OCI-M1 (cell line): ENCODE measurements at regions not wholly inside any gene's neighbourhood (a gene's known extent, or its start where the extent isn't known, plus 50 kb on each side); places are given as distances from the start of the nearest gene placed in this dataset.

Experiments used
- DNase-seq: peaks from one replicate; lab custom pipeline; 2025; lab: John Stamatoyannopoulos, UW

DNA sequence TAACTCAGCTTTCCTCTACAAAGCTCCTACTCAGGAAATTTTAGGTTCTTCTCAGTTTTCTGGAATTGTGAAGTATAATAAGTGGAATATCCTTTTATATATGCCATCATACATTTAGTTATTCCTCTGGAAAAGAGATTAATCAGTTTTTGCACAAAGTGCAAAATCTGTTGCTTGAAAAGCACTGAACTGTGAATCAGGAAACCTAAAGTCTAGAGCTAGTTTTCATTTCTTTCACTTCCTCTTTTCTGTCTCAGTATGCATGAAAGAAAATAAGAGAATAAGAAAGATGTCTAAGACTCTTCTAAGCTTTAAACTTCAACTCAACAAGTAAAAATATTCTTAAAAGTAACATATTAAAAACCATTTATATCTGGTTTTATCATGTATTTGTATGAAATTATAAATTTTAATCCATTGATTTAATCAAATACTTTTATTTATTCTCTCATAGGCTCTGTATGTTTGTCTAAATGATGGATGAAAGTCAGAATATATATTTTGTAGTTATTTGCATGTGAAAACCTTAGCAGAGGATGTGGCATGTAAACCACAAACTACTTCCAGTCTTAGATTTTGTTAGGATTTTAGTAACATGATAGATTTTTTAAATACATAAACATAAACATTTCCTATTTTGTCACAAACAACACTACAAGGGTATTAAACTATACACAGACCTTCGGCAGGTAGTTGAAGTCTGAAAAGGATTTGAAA is 1073.0 kb downstream of the XPNPEP1 start:
- peak; percentile 52 for DNase-seq

DNA sequence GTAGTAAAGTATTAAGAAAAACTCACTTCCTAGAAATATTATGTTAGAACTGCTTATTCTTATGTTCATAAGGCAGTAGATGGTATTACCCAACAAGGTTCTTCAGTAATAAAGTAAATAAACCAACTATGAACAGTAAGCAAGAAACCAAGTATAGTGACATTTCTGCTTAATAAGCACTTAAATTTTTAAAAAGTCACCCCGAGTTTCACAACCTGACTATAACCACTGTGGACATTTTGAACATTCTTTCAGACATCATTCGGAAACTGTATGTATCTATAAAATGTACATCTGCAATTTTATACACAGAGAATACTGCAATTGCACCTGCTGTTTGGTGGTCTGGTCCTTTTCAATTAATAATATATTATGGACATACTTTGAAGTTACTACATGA is 1073.6 kb downstream of the XPNPEP1 start:
- DNase-seq = no peak

DNA sequence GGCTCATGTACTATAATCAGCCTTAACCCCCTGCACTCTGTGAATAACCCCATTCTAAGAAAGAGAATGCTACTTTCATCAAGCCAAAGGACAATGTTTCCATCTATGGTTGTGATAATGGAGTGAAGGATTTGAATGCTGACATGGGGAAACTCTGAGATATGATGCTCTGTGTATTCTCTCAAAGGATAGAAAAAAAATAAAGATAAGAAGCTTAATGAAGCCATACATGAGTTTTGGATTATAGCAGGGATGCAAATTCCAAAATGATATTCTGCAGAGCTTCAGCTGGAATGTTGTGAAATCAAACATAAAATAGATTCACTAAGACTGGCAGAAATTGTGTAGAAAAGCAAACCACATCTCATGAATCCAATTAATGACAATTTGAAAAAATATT is 1074.1 kb downstream of the XPNPEP1 start:
- DNase-seq = no peak

DNA sequence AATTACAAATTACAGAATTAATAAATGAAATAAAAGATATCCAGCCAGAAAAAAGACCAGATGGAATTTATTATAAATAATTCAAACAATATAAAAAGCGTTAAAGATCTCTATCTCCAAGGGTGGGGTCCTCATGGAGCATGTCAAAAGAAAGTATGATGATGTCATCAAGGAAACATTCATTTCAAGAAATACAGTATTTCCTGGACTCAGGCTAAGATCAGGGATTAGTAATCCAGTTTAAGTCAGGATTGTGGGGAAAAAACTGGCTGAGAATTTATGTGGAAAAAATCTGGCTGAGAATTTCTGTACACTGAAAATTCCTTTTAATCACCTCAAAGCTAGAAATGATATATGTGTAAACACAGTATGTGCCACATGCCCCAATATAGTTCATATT is 1075.3 kb downstream of the XPNPEP1 start:
- no peak for DNase-seq

DNA sequence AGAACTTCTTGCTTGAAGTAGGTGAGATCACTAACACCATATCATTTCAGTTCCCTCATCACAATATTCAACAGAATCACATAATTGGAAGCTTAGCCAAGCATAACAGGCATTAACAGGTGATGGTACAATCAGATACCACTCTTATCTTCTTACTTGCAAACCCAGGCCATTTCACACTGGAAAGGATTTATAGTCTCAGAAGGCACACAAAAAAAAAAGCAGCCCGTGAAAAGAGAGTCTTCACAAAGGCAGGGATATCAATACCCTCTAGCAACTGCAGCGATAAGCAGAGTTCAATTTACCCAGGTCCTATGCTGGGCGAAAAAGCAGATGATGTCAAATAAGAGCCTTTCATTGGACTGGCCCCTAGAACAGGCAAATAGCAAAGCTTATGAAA is 1082.4 kb downstream of the XPNPEP1 start:
- DNase-seq = no peak

DNA sequence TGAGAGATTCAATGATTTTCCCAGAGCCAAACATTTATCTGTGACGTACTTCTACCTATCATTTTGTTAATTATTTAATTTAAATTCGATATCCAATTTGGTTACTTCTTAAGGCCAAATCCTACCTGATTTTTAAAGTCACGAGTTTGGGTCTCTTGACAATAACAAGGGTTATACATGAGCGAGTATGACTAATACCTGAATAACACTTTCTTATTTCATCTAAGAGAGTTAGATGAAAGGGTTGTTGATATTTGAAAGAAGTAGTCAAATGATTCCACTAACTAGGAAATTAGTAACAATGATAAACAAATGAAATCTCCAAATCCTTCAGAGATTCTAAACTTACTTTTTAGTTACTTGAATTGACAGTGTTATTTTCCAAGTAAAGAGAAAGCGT is 1086.9 kb downstream of the XPNPEP1 start:
- DNase-seq = no peak

DNA sequence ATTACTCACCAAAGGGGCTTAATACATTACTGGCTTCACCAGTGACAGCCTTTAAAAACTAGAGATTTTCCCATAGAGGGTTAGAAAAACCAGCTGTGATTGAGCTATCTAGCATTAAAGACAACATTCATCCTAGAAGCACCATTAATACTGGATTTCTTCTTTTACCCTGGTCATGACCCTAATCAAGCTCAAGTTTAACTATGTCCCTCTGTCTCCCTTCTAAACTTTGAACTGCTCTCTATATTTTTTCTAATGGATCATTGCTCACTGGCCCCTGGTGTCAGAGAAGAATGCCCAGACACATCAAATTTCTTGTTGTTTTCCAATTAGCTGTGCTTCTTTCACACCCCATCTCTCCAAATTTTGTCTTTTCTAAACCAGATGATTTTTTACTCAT is 1101.3 kb downstream of the XPNPEP1 start:
- no peak for DNase-seq

DNA sequence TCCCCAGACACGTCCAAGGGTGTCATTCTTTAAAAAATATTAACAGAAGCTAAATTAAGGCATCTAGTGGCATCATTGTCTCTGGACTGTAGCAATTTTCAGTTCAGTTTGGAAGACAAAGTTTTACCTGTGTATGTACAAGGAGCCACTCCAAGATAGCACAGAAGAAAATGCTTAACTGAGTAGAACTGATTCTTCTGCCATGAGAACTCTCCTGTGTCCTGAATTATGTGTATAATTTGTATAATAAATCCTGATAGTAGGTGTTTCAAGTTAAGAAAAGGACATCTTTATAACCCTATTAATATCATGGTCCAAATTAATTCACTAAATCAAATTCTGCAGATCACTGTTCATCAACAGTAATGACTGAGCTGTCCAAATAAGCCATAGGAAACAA is 1104.0 kb downstream of the XPNPEP1 start:
- no peak for DNase-seq

DNA sequence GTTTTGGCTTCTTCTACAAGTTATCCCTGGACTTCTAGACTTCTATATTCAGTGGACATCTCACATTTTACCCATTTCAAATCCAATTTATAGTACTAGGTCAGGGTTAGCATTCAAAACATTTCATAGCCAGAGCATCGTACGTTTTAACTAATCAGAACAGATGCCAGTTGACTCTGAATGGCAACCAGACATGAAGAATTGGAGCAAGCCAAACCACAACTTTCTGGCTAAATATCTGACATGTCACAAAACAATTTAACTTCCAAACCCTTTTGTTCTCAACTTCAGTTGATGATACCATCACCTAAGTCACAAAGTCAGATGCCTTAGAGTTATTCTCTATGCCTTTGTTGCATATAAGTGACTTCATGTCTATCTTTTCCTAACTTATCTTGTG is 1105.7 kb downstream of the XPNPEP1 start:
- no peak for DNase-seq

DNA sequence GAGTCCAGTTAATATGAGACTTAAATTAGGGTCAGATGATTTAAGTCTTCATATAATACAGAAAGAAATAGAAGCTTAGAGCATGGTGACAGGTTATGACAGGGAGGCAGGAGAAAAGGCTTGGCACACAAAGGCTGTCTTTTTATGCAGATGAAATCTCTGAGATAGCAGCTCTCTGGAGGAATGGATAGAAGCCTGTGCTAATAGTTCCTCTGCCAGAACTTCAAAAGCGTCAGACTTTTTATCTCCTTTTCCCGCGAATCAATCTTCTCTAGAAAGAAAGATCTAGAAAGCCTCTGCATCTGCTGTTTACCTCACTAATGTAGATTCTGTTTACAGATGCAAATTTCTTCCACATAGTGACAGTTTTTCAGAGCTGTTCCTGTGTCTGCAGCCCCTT is 1106.2 kb downstream of the XPNPEP1 start:
- no peak for DNase-seq

DNA sequence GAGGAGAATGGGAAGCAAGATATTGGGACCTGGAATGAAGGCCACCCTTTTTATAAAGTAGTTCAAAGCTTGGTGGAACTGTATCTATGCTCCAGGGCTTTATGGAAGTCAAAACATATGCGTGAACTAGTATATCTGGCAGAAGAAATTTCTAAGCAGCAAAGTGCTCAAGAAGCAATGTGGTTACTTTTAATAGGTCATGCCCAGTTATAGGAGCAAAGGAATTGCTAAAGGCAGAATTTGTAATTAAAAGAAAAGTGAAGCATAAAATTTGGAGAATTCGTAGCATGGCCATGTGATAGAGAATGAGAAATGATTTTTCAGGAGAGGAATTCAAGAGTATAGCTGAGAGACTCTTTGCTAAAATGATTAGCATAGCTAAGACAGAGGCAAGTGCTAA is 1110.4 kb downstream of the XPNPEP1 start:
- DNase-seq = no peak

DNA sequence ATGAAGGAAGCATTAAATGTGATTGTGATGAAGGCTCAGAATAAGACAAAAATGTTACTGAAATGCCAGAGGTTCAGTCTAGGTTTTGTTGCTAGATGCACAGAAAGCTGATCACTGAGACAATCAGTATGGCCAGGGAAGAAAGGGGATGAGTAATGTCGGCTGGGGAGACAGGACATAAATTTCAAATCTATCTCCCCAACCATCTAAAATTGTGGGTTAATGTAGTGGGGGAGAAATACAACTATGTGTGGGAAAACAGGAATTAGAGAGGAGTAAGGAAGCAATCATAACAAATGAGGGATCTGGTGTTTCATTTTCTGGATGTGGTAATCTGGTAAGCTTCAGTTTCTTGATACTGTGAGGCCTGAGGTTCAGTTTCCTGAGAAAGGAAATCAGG is 1111.0 kb downstream of the XPNPEP1 start:
- DNase-seq = no peak

DNA sequence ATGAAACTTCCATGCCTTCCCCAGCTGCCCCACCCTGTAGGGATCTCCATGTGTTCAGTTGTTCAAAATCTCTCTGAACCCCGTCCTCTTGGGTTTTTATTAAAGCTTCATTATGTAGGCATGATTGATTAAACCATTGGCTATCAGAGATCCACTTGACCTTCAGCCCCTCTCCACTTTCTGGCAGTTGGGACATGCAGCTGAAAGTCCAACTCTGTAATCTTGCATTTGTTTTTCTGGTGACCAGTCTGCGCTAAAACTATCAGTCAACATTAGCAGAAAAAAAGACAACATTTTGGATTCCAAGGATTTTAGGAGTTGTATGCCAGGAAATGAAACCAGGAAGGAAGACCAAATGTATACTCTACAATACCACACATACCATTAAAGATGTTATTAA is 1115.1 kb downstream of the XPNPEP1 start:
- DNase-seq = no peak

DNA sequence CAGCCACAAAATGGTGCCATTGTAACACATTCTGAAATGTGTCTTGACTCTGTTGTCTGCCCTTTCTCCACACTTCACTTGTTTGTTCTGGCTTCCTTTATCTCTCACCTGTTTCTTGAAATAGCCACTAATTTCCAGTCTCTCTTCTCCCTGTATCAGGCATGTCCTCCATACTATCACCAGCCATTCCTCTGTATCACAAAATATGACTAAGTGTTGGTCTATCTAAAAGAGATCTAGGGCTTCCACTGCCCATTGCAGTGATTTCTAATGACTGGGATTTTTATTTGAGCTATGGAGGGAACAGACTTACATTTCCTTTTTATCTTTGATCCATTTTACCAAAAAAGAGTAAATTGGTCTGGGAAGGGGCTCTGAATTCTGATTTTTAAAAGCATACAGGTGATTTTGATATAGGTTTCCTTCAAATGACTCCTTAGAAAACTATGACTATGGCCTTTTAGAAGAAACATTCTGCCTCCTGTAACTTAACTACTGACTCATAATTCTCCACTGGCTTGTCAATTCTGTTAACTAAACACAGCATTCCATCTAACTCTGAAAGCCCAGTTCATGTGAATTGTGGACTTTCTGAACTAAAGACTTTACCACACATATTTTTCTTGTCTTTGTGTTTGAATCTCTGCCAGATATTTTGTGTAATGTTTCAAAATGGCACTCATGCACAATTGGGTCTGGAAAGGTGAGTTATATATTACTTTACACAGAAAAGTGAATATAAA is 1121.4 kb downstream of the XPNPEP1 start:
- DNase-seq = no peak

DNA sequence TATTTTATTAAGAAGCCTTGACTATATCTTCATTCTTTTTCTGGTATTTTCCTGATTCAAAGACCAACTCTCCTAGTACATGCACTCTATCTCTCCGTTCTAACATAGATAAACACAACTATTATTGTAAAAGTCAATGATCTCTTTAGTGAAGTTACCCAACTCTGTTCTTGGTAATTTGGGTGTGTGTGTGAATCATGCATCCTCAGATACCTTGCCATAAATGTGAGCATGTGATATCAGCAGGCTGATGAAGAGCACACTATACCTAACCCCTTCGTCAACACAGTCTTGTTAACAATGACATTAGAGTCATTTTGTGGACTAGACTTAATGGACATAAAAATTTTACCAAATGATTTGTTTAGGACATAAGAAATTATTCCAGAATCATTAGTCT is 1122.1 kb downstream of the XPNPEP1 start:
- no peak for DNase-seq

DNA sequence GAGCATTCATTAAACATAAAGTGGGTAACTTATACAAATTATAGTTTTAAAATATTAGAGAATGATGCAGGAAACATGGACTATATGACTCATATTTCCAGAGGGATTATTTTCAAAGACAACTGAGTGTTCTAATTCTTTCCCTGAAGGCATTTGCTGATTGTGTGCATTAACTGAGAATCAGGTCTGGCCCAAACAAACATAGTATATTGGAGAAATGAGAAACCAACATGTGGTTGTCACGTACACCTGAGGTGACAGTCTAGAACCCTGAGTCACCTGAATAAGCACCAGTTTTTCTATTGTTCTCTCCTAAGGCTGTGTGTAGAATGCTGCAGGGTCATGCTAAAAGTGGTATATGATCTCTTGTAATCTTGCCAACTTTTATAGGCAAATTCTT is 1125.7 kb downstream of the XPNPEP1 start:
- DNase-seq = no peak

DNA sequence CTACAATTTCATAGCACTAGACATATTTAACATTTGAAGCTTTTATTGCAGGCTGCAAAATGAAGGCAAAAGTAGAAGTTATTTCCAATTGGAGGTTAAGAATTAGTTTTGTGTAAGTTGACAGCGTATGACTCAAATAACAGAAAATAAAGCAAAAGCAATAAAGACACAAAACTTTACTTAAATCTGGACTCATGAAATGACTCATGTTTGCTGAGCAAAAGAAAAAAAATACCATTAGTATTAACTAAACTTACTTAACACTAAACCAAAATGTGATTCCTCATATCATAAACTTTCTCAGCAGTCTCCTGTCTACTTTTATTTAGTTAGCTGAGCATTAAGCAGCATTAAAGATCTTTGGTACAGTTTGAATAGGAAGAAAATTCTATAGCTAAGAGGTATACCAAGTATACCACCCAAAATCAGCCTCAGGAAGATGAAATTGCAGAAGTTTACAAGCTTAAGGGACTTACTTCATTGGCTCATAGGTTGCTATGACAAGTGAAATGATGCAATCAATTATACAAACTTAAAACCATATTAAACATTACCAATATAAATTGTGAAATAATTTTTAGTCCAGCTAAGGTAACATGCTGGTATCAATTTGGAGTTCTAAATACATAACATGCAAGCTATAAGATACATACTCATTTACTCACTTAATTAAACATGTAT is 1131.4 kb downstream of the XPNPEP1 start:
- no peak for DNase-seq

DNA sequence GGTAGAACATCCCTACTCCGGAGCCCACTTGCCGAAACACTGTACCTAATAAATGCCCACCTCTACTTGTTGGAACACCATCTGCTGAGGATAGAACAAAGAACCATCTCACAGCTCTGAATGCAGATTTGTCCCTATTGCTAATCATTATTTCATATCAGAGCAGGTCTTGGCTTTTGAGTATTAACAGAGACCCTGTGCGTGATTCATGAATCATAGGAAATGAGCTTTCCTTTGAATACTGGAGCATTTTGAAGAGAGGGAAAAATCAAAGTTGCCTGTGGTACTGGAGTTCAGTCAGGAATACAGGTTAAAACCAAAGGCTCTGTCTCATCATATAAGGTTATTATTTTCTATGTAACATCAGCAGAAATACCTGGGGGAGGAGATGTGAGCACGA is 1132.3 kb downstream of the XPNPEP1 start:
- DNase-seq = no peak

DNA sequence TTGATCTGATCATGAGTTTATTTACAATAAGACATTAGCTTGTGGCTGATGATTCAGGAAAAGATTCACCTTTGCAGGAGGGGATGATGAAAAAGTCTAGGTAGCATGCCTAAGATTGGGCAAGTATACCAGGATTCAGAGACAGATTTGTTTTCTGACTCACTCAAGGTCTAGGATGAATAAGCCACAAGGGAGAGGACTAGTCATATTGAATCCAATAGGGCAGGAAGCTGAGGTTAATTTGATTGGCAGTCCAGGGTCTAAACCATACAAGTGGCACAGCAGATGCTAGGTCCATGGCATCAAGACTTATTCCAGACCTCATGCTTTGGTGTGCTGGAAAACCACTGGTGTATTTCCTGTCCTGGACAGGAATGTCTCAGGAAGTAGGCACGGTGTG is 1133.4 kb downstream of the XPNPEP1 start:
- no peak for DNase-seq

DNA sequence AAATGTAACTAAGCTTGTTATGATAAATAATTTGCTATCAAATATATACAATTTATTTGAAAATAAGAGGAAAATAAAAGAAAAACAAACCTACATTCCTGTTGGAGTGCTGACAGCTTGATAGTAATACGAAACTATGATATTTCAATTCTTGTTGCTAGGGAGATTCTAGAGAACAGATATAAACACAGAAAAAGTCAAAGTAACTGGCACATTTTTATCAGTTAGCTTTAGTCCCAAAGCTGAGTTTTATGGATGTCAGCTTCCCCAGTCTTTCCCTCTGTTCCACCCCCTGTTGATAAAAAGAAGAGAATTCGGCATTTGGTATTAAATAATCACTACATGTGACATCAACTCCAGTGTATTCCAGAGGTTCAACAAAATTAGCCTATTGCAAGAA is 1134.0 kb downstream of the XPNPEP1 start:
- no peak for DNase-seq

DNA sequence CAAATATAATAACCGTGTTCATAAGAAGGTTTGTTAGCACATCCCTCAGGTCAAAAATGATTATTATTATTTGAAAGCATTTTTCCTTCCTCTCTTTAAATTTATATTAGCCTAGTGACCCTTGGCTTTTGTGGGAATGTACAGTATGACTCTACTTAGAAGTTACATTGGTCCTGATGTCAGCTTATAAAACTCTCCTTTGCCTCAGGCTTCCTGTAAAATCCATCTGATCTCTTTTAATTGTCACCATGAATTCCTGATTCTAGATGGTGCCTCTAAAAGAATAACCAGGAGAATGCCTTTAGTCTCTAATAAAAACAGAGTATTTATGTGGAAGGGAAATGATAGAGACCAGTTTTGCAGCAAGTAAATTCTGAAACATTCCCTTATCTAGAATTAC is 1134.4 kb downstream of the XPNPEP1 start:
- no peak for DNase-seq

DNA sequence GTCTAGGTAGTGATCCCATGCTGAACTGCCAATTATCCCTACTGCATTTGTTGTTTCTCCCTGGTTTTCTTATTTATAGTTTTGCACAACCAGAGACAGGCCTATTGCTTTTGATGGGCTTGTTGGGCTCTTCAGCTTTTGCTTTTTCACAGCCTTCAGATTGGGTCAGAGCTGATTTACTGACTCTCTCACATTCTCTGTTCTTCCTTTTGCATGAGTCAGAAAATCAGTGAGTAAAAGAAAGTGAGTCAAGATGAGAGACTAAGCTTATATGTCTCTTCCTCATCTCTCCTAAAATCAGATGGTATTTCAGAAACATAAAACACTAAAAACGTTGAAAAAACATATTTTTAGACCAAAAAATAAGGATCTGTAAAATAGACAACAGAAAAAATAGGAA is 1135.4 kb downstream of the XPNPEP1 start:
- no peak for DNase-seq

DNA sequence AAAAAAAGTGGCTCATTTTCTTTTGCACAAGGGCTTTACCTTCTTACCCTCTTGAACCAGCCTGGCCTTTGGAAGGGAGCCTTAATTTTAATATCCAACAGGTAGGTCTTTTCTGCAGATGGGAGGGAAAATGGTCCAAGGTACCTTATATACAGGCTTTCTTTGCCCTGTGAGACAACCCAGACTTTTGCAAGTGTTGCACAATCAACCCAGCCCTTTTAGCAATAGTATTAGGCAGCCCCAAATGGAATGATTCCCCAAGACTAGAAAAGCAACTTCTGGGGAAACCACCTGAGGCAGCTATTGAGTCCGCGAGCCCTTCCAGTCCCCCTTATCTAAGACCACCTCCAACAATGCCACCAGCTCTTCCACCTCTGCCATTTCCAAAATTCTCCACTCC is 1138.3 kb downstream of the XPNPEP1 start:
- DNase-seq = no peak
